IMR-90 (cell line): ENCODE measurements at regions not wholly inside any gene's neighbourhood (a gene's known extent, or its start where the extent isn't known, plus 50 kb on each side); places are given as distances from the start of the nearest gene placed in this dataset.
"Not testable (repeated sequence)": the region's sequence is repeated elsewhere in the genome, so short reads cannot be mapped to it uniquely, and the experiment has no call there.

Source experiments
- BHLHE40 ChIP-seq: fragments of 150-350 bp; IDR thresholded peaks from 2 replicates; pipeline ENCODE4 v1.6.1; 2016; ENCODE audit warnings: mild to moderate bottlenecking, low read depth, low read length
- CHD1 ChIP-seq: IDR thresholded peaks from 2 replicates; pipeline ENCODE4 v1.6.1; 2012; ENCODE audit warnings: low read depth, low read length, improper control_type of control experiment
- CTCF ChIP-seq: conservative IDR thresholded peaks from 2 replicates; pipeline ENCODE4 v1.5.1; 2012; ENCODE audit warnings: mild to moderate bottlenecking, low read depth, low read length, improper control_type of control experiment
- FOS ChIP-seq: fragments of 150-350 bp; IDR thresholded peaks from 2 replicates; pipeline ENCODE4 v1.6.1; 2016; ENCODE audit warnings: low read depth, low read length
- MXI1 ChIP-seq: IDR thresholded peaks from 2 replicates; pipeline ENCODE4 v1.6.1; 2012; ENCODE audit warnings: low read depth, mild to moderate bottlenecking, low read length, moderate library complexity, borderline replicate concordance
- NFE2L2 ChIP-seq: fragments of 150-350 bp; IDR thresholded peaks from 2 replicates; pipeline ENCODE4 v1.6.1; 2016; ENCODE audit warnings: low read depth, mild to moderate bottlenecking, low read length
- POLR2A ChIP-seq: IDR thresholded peaks from 2 replicates; pipeline ENCODE4 v1.6.1; 2012; ENCODE audit warnings: mild to moderate bottlenecking, low read depth, low read length
- RAD21 ChIP-seq: IDR thresholded peaks from 2 replicates; pipeline ENCODE4 v1.6.1; 2012; ENCODE audit warnings: low read length, improper control_type of control experiment
- RFX5 ChIP-seq: IDR thresholded peaks from 2 replicates; pipeline ENCODE4 v1.8.0; 2012; ENCODE audit warnings: low read depth, mild to moderate bottlenecking, low read length, moderate library complexity
- SMC3 ChIP-seq: fragments of 150-350 bp; IDR thresholded peaks from 2 replicates; pipeline ENCODE4 v1.6.1; 2016; ENCODE audit warnings: low read depth, mild to moderate bottlenecking, antibody characterized with exemption, low read length, moderate library complexity
- USF2 ChIP-seq: fragments of 150-350 bp; IDR thresholded peaks from 2 replicates; pipeline ENCODE4 v1.6.1; 2017; ENCODE audit warnings: mild to moderate bottlenecking, antibody characterized with exemption, low read length, low read depth

GRCh38 chr5:93213111-93213794 is 367.8 kb downstream of the NR2F1-AS1 start:
- TF ChIP-seq CTCF, MXI1, POLR2A, NFE2L2, RAD21, SMC3, USF2, RFX5, FOS, BHLHE40, CHD1: not testable (repeated sequence)
